IMR-90 (cell line): ENCODE measurements at regions not wholly inside any gene's neighbourhood (a gene's known extent, or its start where the extent isn't known, plus 50 kb on each side); places are given as distances from the start of the nearest gene placed in this dataset.
"Not testable (repeated sequence)": the region's sequence is repeated elsewhere in the genome, so short reads cannot be mapped to it uniquely, and the experiment has no call there.

Source experiments
- CTCF ChIP-seq: conservative IDR thresholded peaks from 2 replicates; pipeline ENCODE4 v1.5.1; 2012; ENCODE audit warnings: mild to moderate bottlenecking, low read depth, low read length, improper control_type of control experiment
- POLR2A ChIP-seq: IDR thresholded peaks from 2 replicates; pipeline ENCODE4 v1.6.1; 2012; ENCODE audit warnings: mild to moderate bottlenecking, low read depth, low read length
- RAD21 ChIP-seq: IDR thresholded peaks from 2 replicates; pipeline ENCODE4 v1.6.1; 2012; ENCODE audit warnings: low read length, improper control_type of control experiment

GRCh38 chr13:99727651-99728050, 226.4 kb downstream of the TM9SF2 start:
- not testable (repeated sequence) for TF ChIP-seq CTCF, RAD21, POLR2A
